H1 (cell line): ENCODE measurements at regions not wholly inside any gene's neighbourhood (a gene's known extent, or its start where the extent isn't known, plus 50 kb on each side); places are given as distances from the start of the nearest gene placed in this dataset.

Experiments
- CTCF ChIA-PET: fragments of 300-600 bp; sonication (Branson Sonifier 250); formaldehyde crosslinking; loops from one replicate; lab custom pipeline; 2021; ENCODE audit not compliant: partially characterized antibody; lab: Charles Lee
- POLR2A ChIA-PET: fragments of 300-600 bp; sonication (Branson Sonifier 250); formaldehyde crosslinking; loops from one replicate; lab custom pipeline; 2021; ENCODE audit warnings: inconsistent platforms; ENCODE audit not compliant: partially characterized antibody; lab: Charles Lee
- DNase-seq, 2 experiments: peaks; one replicate each; pipeline versions ENCODE4 v3.0.0 to v3.0.0-alpha.2; 2010 to 2022; ENCODE audit warnings: low spot score in 2 of 2, low read depth in 1 of 2, mixed read lengths in 1 of 2
- FAIRE-seq: peaks from 2 replicates; lab custom pipeline; 2011; peaks lifted over from hg19 to GRCh38; lab: Jason Lieb, UNC
- H2AFZ ChIP-seq: 2 replicates; pipeline ENCODE4 v1.8.1; 2012; ENCODE audit warnings: low read length, inconsistent platforms
- H2AK5ac ChIP-seq: 2 replicates; pipeline ENCODE4 v1.6.1; 2013; ENCODE audit warnings: low read depth, low read length
- H2BK120ac ChIP-seq: replicated peaks from 2 replicates; pipeline ENCODE3; 2013; ENCODE audit warnings: low read depth, low read length, inconsistent platforms
- H2BK12ac ChIP-seq: 2 replicates; pipeline ENCODE4 v1.6.1; 2013; ENCODE audit warnings: low read depth, low read length
- H2BK15ac ChIP-seq: 2 replicates; pipeline ENCODE4 v1.6.1; 2013; ENCODE audit warnings: low read length
- H2BK20ac ChIP-seq: 2 replicates; pipeline ENCODE4 v1.6.1; 2013; ENCODE audit warnings: low read length
- H2BK5ac ChIP-seq: 2 replicates; pipeline ENCODE4 v1.6.1; 2013; ENCODE audit warnings: low read depth, low read length
- H3K14ac ChIP-seq: 2 replicates; pipeline ENCODE4 v1.6.1; 2013; ENCODE audit warnings: inconsistent platforms; ENCODE audit not compliant: insufficient read length
- H3K18ac ChIP-seq: 2 replicates; pipeline ENCODE4 v1.6.1; 2013; ENCODE audit warnings: low read length; ENCODE audit errors: extremely low read depth
- H3K23ac ChIP-seq: 2 replicates; pipeline ENCODE4 v1.6.1; 2013; ENCODE audit warnings: inconsistent platforms; ENCODE audit not compliant: insufficient read length
- H3K23me2 ChIP-seq: 2 replicates; pipeline ENCODE4 v1.6.1; 2013; ENCODE audit warnings: low read depth, low read length
- H3K27ac ChIP-seq: 2 replicates; pipeline ENCODE4 v1.6.1; 2011; ENCODE audit warnings: low read depth, low read length, inconsistent platforms
- H3K27me3 ChIP-seq, 4 experiments: replicated peaks in 1 of 4; 1 replicate in 1 of 4; 2 replicates in 3 of 4; pipeline versions ENCODE4 v1.6.1 to v1.8.1; 2011 to 2013; ENCODE audit warnings: low read length in 3 of 4, mild to moderate bottlenecking in 3 of 4, inconsistent platforms in 2 of 4, mixed read lengths in 2 of 4, moderate library complexity in 1 of 4; ENCODE audit not compliant: control insufficient read depth in 3 of 4, insufficient read depth in 3 of 4; ENCODE audit errors: extremely low read depth in 1 of 4
- H3K36me3 ChIP-seq, 4 experiments: 2 replicates each; pipeline versions ENCODE4 v1.6.1 to v1.8.1; 2011 to 2013; ENCODE audit warnings: mild to moderate bottlenecking in 4 of 4, low read length in 3 of 4, moderate library complexity in 2 of 4, control low read depth in 1 of 4, inconsistent platforms in 1 of 4; ENCODE audit not compliant: insufficient read depth in 4 of 4, control insufficient read depth in 2 of 4
- H3K4ac ChIP-seq: replicated peaks from 2 replicates; pipeline ENCODE3; 2013; ENCODE audit warnings: low read length, low read depth, mixed read lengths, inconsistent platforms; ENCODE audit not compliant: insufficient read length
- H3K4me1 ChIP-seq, 4 experiments: replicated peaks in 1 of 4; 1 replicate in 1 of 4; 2 replicates in 3 of 4; pipeline versions ENCODE4 v1.6.1 to v1.8.1; 2011 to 2013; ENCODE audit warnings: low read length in 3 of 4, inconsistent platforms in 2 of 4, mixed read lengths in 1 of 4; ENCODE audit not compliant: insufficient read depth in 4 of 4, control insufficient read depth in 3 of 4
- H3K4me2 ChIP-seq, 2 experiments: 2 replicates each; pipeline versions ENCODE4 v1.6.1 to v1.8.1; 2011 to 2013; ENCODE audit warnings: low read depth in 2 of 2, low read length in 2 of 2, control low read depth in 1 of 2, inconsistent platforms in 1 of 2, mild to moderate bottlenecking in 1 of 2; ENCODE audit not compliant: insufficient read depth in 1 of 2
- H3K4me3 ChIP-seq, 4 experiments: fragments of 200-600, 300-600 bp in 1 of 4; sonication (generic), shearing (Covaris generic), sonication (Bioruptor Twin) in 1 of 4; 2 replicates each; pipeline versions ENCODE4 v1.5.1 to v1.8.1; 2011 to 2016; ENCODE audit warnings: low read length in 4 of 4, low read depth in 3 of 4, control low read depth in 2 of 4, inconsistent platforms in 2 of 4, mild to moderate bottlenecking in 2 of 4, mixed read lengths in 1 of 4, moderate library complexity in 1 of 4; ENCODE audit not compliant: insufficient read depth in 2 of 4; ENCODE audit errors: extremely low read depth in 1 of 4
- H3K56ac ChIP-seq: replicated peaks from 2 replicates; pipeline ENCODE3; 2013; ENCODE audit warnings: low read depth, mild to moderate bottlenecking, mixed read lengths, low read length, inconsistent platforms; ENCODE audit not compliant: insufficient read length
- H3K79me1 ChIP-seq: 2 replicates; pipeline ENCODE4 v1.6.1; 2013; ENCODE audit warnings: low read depth, low read length, control low read depth
- H3K79me2 ChIP-seq, 2 experiments: 2 replicates each; pipeline versions ENCODE4 v1.6.1 to v1.8.1; 2012 to 2013; ENCODE audit warnings: low read length in 2 of 2, mild to moderate bottlenecking in 2 of 2, inconsistent platforms in 1 of 2; ENCODE audit not compliant: insufficient read depth in 2 of 2, control insufficient read depth in 1 of 2
- H3K9ac ChIP-seq, 4 experiments: replicated peaks in 1 of 4; 1 replicate in 1 of 4; 2 replicates in 3 of 4; pipeline versions ENCODE4 v1.6.1 to v1.8.1; 2011 to 2013; ENCODE audit warnings: low read depth in 3 of 4, low read length in 3 of 4, control low read depth in 2 of 4, mild to moderate bottlenecking in 2 of 4, moderate library complexity in 2 of 4, inconsistent platforms in 1 of 4; ENCODE audit errors: extremely low read depth in 1 of 4
- H3K9me3 ChIP-seq, 2 experiments: 2 replicates each; pipeline versions ENCODE4 v1.6.1 to v1.8.1; 2012 to 2013; ENCODE audit warnings: mild to moderate bottlenecking in 2 of 2, moderate library complexity in 2 of 2, control low read depth in 1 of 2, inconsistent platforms in 1 of 2, low read depth in 1 of 2, low read length in 1 of 2, mixed read lengths in 1 of 2; ENCODE audit not compliant: insufficient read depth in 2 of 2
- H4K20me1 ChIP-seq, 2 experiments: replicated peaks in 1 of 2; 2 replicates each; pipeline versions ENCODE3 to v1.8.1; 2011 to 2013; ENCODE audit warnings: inconsistent platforms in 2 of 2, low read length in 2 of 2, mild to moderate bottlenecking in 1 of 2; ENCODE audit not compliant: insufficient read depth in 2 of 2, control insufficient read depth in 1 of 2
- H4K5ac ChIP-seq: 2 replicates; pipeline ENCODE4 v1.6.1; 2013; ENCODE audit warnings: low read length, low read depth, mixed read lengths, inconsistent platforms; ENCODE audit not compliant: insufficient read length
- H4K8ac ChIP-seq: 2 replicates; pipeline ENCODE4 v1.8.0; 2013; ENCODE audit warnings: mild to moderate bottlenecking, moderate library complexity, low read length, inconsistent platforms; ENCODE audit not compliant: insufficient read depth; ENCODE audit errors: extremely low read depth
- H4K91ac ChIP-seq: replicated peaks from 2 replicates; pipeline ENCODE3; 2013; ENCODE audit warnings: low read length, mixed read lengths, inconsistent platforms; ENCODE audit not compliant: insufficient read length
- CHD1 ChIP-seq: IDR thresholded peaks from 2 replicates; pipeline ENCODE4 v1.6.1; 2012; ENCODE audit warnings: low read depth, low read length, improper control_type of control experiment
- CHD2 ChIP-seq: IDR thresholded peaks from 2 replicates; pipeline ENCODE4 v1.6.1; 2012; ENCODE audit warnings: low read length, improper control_type of control experiment
- E2F6 ChIP-seq: IDR thresholded peaks from 2 replicates; pipeline ENCODE4 v1.6.1; 2012; ENCODE audit warnings: inconsistent platforms
- KDM1A ChIP-seq: fragments of 200-600, 300-600 bp; sonication (generic); IDR thresholded peaks from 2 replicates; pipeline ENCODE4 v1.7.1; 2016; ENCODE audit warnings: mild to moderate bottlenecking, low read length, borderline replicate concordance
- NANOG ChIP-seq: IDR thresholded peaks from 2 replicates; pipeline ENCODE4 v1.6.1; 2011; ENCODE audit warnings: low read length, low read depth, mild to moderate bottlenecking, inconsistent platforms; ENCODE audit not compliant: insufficient read depth, poor library complexity, severe bottlenecking
- RFX5 ChIP-seq: IDR thresholded peaks from 2 replicates; pipeline ENCODE4 v1.6.1; 2011; ENCODE audit warnings: low read depth, low read length, improper control_type of control experiment, borderline replicate concordance
- RNF2 ChIP-seq: fragments of 200-900, 300-1000 bp; sonication (generic); IDR thresholded peaks from 2 replicates; pipeline ENCODE4 v1.7.1; 2016; ENCODE audit warnings: borderline replicate concordance, low read depth, mild to moderate bottlenecking, antibody characterized with exemption, low read length; ENCODE audit not compliant: poor library complexity, severe bottlenecking; ENCODE audit errors: missing control alignments
- SP2 ChIP-seq: IDR thresholded peaks from 2 replicates; pipeline ENCODE4 v1.6.1; 2012; ENCODE audit warnings: mild to moderate bottlenecking, low read length, inconsistent platforms
- SP4 ChIP-seq: IDR thresholded peaks from 2 replicates; pipeline ENCODE4 v1.6.1; 2012; ENCODE audit warnings: low read length, inconsistent platforms
- WGBS, 2 experiments: shearing (Covaris generic) in 1 of 2; methylation state at CpG; one replicate each; pipeline versions ENCODE4 v1.1.6 to v1.1.7; 2013 to 2015; ENCODE audit warnings: low lambda C conversion rate in 2 of 2, mixed read lengths in 2 of 2, inconsistent platforms in 1 of 2, low coverage in 1 of 2, missing lambda C conversion rate in 1 of 2; ENCODE audit not compliant: insufficient replicate concordance in 2 of 2, insufficient coverage in 1 of 2, insufficient read length in 1 of 2; ENCODE audit errors: extremely low coverage in 1 of 2, missing lambda C conversion rate in 1 of 2; 5-methylcytosine and 5-hydroxymethylcytosine counted together

GRCh38 chr20:48241482-48241881 lies 456.2 kb upstream of the SULF2 start:
- CTCF ChIA-PET, result interaction anchor here (1.2 kb wide), 1 partner anchor 578 kb away, joined by 3 read pairs; no protein-coding TSS in a partner anchor
- no peaks in the 10 kb centered on the region for H3K27me3 ChIP-seq
- H2AFZ ChIP-seq, result no peak overlapping the region

More at GRCh38 chr20:48241482-48241881, 456.2 kb upstream of the SULF2 start:
- Histone ChIP-seq H4K5ac (no peak overlapping the region), H3K4me1 (no peaks in the 10 kb centered on the region), H2BK5ac (no peak overlapping the region), H3K23me2 (no peaks in the 10 kb centered on the region; the same call in 1 of the 2 replicates), H3K9me3 (no peaks in the 10 kb centered on the region), H3K79me1 (no peaks in the 10 kb centered on the region), H2BK12ac (no peak overlapping the region), H4K91ac (no peak overlapping the region), H3K27ac (no peak overlapping the region), H2AK5ac (no peak overlapping the region), H3K18ac (no peak overlapping the region), H4K8ac (no peak overlapping the region)
- POLR2A ChIA-PET, result no interaction called here
- FAIRE-seq, result no peak
- TF ChIP-seq RNF2 (no peak), KDM1A (no peak), NANOG (no peak), E2F6 (no peak), RFX5 (no peak), SP2 (no peak), CHD2 (no peak), CHD1 (no peak), SP4 (no peak)
- TF ChIP-seq, all 59 proteins: peak for 0
- Histone ChIP-seq H3K4me3 (no peak overlapping the region), H3K4ac (no peak overlapping the region), H3K9ac (no peak overlapping the region), H3K23ac (no peak overlapping the region), H3K36me3 (no peaks in the 10 kb centered on the region), H4K20me1 (no peaks in the 10 kb centered on the region), H2BK15ac (no peak overlapping the region), H3K56ac (no peak overlapping the region), H3K14ac (no peak overlapping the region), H2BK120ac (no peak overlapping the region), H3K4me2 (no peak overlapping the region), H2BK20ac (no peak overlapping the region), H3K79me2 (no peaks in the 10 kb centered on the region)
- WGBS, 2 experiments, result 92% methylated on average over 5 of the region's 5 CpGs; no CpG with 5 or more reads in 1 of the 2 experiments
- DNase-seq, result no peak
